Renal cortex interstitium (tissue), 11 donors: ENCODE measurements at regions not wholly inside any gene's neighbourhood (a gene's known extent, or its start where the extent isn't known, plus 50 kb on each side); places are given as distances from the start of the nearest gene placed in this dataset.

Experiments used
- DNase-seq, 11 donors: peaks; one replicate each; pipeline ENCODE4 v3.0.0-alpha.2; 2013; ENCODE audit warnings: low read depth in 9 of 11, low spot score in 4 of 11; ENCODE audit errors: extremely low read depth in 1 of 11

- DNase-seq, result no peak
Measured at GRCh38 chr13:34591129-34591528, 350.9 kb upstream of the NBEA start.

- no peak for DNase-seq
Measured at GRCh38 chr13:34591900-34592529, 350.1 kb upstream of the NBEA start.

- DNase-seq, result no peak
Measured at GRCh38 chr13:34593658-34594057, 348.4 kb upstream of the NBEA start.

GRCh38 chr13:34594507-34594906, 347.6 kb upstream of the NBEA start:
- no peak for DNase-seq

- DNase-seq, result no peak
Measured at GRCh38 chr13:34608331-34608730, 333.7 kb upstream of the NBEA start.

- DNase-seq, result peak in 7 of 11 donors; percentile 9 to 37 (median 17)
Measured at GRCh38 chr13:34611671-34612070, 330.4 kb upstream of the NBEA start.

- DNase-seq, result no peak
Measured at GRCh38 chr13:34617473-34618083, 324.5 kb upstream of the NBEA start.

GRCh38 chr13:34618654-34619053, 323.4 kb upstream of the NBEA start:
- no peak for DNase-seq

- no peak for DNase-seq
Measured at GRCh38 chr13:34619326-34619725, 322.7 kb upstream of the NBEA start.

- no peak for DNase-seq
Measured at GRCh38 chr13:34620074-34620850, 321.8 kb upstream of the NBEA start.

GRCh38 chr13:34620862-34621261, 321.2 kb upstream of the NBEA start:
- DNase-seq, result no peak

- no peak for DNase-seq
Measured at GRCh38 chr13:34623331-34623730, 318.7 kb upstream of the NBEA start.

GRCh38 chr13:34627509-34628208, 314.4 kb upstream of the NBEA start:
- DNase-seq, result no peak

GRCh38 chr13:34628209-34628682, 313.8 kb upstream of the NBEA start:
- DNase-seq, result no peak

- no peak for DNase-seq
Measured at GRCh38 chr13:34634448-34634847, 307.6 kb upstream of the NBEA start.

GRCh38 chr13:34637138-34637537, 304.9 kb upstream of the NBEA start:
- no peak for DNase-seq

GRCh38 chr13:34637636-34638035, 304.4 kb upstream of the NBEA start:
- DNase-seq, result no peak

- no peak for DNase-seq
Measured at GRCh38 chr13:34638897-34639296, 303.2 kb upstream of the NBEA start.

GRCh38 chr13:34640179-34640992, 301.7 kb upstream of the NBEA start:
- no peak for DNase-seq
